ENCODE measurements at regions not wholly inside any gene's neighbourhood (a gene's known extent, or its start where the extent isn't known, plus 50 kb on each side); places are given as distances from the start of the nearest gene placed in this dataset.
"Not testable (repeated sequence)": the region's sequence is repeated elsewhere in the genome, so short reads cannot be mapped to it uniquely, and the experiment has no call there.

GRCh38 chr7:75259454-75260003, 135.9 kb upstream of the TRIM73 start:
- TF ChIP-seq, protein P1, sequence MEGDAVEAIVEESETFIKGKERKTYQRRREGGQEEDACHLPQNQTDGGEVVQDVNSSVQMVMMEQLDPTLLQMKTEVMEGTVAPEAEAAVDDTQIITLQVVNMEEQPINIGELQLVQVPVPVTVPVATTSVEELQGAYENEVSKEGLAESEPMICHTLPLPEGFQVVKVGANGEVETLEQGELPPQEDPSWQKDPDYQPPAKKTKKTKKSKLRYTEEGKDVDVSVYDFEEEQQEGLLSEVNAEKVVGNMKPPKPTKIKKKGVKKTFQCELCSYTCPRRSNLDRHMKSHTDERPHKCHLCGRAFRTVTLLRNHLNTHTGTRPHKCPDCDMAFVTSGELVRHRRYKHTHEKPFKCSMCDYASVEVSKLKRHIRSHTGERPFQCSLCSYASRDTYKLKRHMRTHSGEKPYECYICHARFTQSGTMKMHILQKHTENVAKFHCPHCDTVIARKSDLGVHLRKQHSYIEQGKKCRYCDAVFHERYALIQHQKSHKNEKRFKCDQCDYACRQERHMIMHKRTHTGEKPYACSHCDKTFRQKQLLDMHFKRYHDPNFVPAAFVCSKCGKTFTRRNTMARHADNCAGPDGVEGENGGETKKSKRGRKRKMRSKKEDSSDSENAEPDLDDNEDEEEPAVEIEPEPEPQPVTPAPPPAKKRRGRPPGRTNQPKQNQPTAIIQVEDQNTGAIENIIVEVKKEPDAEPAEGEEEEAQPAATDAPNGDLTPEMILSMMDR (IDR thresholded peaks at IDR 0.05 in 8 of 11, conservative IDR thresholded peaks at IDR 0.05 in 3 of 11), result not testable (repeated sequence)
- TF ChIP-seq POLR2A, POLR2AphosphoS5 (IDR thresholded peaks at IDR 0.05): not testable (repeated sequence)

All from spleen (tissue), 7 donors.